Neuronal stem cell (in vitro differentiated cells): ENCODE measurements at regions not wholly inside any gene's neighbourhood (a gene's known extent, or its start where the extent isn't known, plus 50 kb on each side); places are given as distances from the start of the nearest gene placed in this dataset.

ENCODE experiments used
- DNase-seq: peaks from one replicate; pipeline ENCODE4 v3.0.0-alpha.2; 2013; ENCODE audit warnings: low spot score
- H2AFZ ChIP-seq: one replicate; pipeline ENCODE4 v1.6.1; 2013; ENCODE audit warnings: mild to moderate bottlenecking, low read length, inconsistent platforms
- H2AK5ac ChIP-seq: 2 replicates; pipeline ENCODE4 v1.6.1; 2013; ENCODE audit warnings: low read depth, mild to moderate bottlenecking, inconsistent platforms, low read length, moderate library complexity, mixed read lengths
- H2BK120ac ChIP-seq: 2 replicates; pipeline ENCODE4 v1.6.1; 2013; ENCODE audit warnings: low read depth, mild to moderate bottlenecking, inconsistent platforms, low read length, moderate library complexity, mixed read lengths
- H2BK12ac ChIP-seq: one replicate; pipeline ENCODE4 v1.6.1; 2013; ENCODE audit warnings: low read length, inconsistent platforms
- H2BK15ac ChIP-seq: 2 replicates; pipeline ENCODE4 v1.6.1; 2013; ENCODE audit warnings: mild to moderate bottlenecking, low read length, inconsistent platforms, mixed read lengths
- H2BK5ac ChIP-seq: one replicate; pipeline ENCODE4 v1.6.1; 2013; ENCODE audit warnings: inconsistent platforms, mild to moderate bottlenecking, low read length, moderate library complexity
- H3K14ac ChIP-seq: one replicate; pipeline ENCODE4 v1.6.1; 2013; ENCODE audit warnings: low read length, inconsistent platforms
- H3K18ac ChIP-seq: 2 replicates; pipeline ENCODE4 v1.6.1; 2013; ENCODE audit warnings: low read length, inconsistent platforms
- H3K23ac ChIP-seq: 2 replicates; pipeline ENCODE4 v1.6.1; 2013; ENCODE audit warnings: low read depth, mild to moderate bottlenecking, mixed read lengths, low read length, inconsistent platforms; ENCODE audit not compliant: poor library complexity
- H3K27ac ChIP-seq: replicated peaks from 3 replicates; pipeline ENCODE4 v1.5.1; 2013; ENCODE audit warnings: low read length, inconsistent platforms
- H3K27me3 ChIP-seq, 3 experiments: 2 replicates each; pipeline ENCODE4 v1.6.1; 2013; ENCODE audit warnings: low read length in 3 of 3, mild to moderate bottlenecking in 2 of 3, inconsistent platforms in 1 of 3, low read depth in 1 of 3, mixed read lengths in 1 of 3, moderate library complexity in 1 of 3; ENCODE audit not compliant: control insufficient read depth in 3 of 3, insufficient read depth in 3 of 3
- H3K36me3 ChIP-seq, 2 donors: replicated peaks in 1 of 2; 2 replicates each; pipeline ENCODE4 v1.6.1; 2013; ENCODE audit warnings: low read length in 2 of 2; ENCODE audit not compliant: control insufficient read depth in 2 of 2, insufficient read depth in 2 of 2
- H3K4ac ChIP-seq: 2 replicates; pipeline ENCODE4 v1.6.1; 2013; ENCODE audit warnings: inconsistent platforms, mild to moderate bottlenecking, low read length, moderate library complexity
- H3K4me1 ChIP-seq, 2 donors: 1 replicate in 1 of 2; 2 replicates in 1 of 2; pipeline ENCODE4 v1.6.1; 2013; ENCODE audit warnings: low read length in 2 of 2, low read depth in 1 of 2; ENCODE audit not compliant: control insufficient read depth in 2 of 2, insufficient read depth in 1 of 2
- H3K4me2 ChIP-seq: one replicate; pipeline ENCODE4 v1.6.1; 2013; ENCODE audit warnings: mild to moderate bottlenecking, low read length, inconsistent platforms; ENCODE audit not compliant: insufficient read depth, poor library complexity, severe bottlenecking
- H3K4me3 ChIP-seq, 2 donors: 2 replicates each; pipeline ENCODE4 v1.5.1; 2013; ENCODE audit warnings: low read length in 2 of 2, mild to moderate bottlenecking in 2 of 2, inconsistent platforms in 1 of 2, moderate library complexity in 1 of 2
- H3K79me1 ChIP-seq: one replicate; pipeline ENCODE4 v1.6.1; 2013; ENCODE audit warnings: low read depth, mild to moderate bottlenecking, inconsistent platforms, low read length, moderate library complexity
- H3K9ac ChIP-seq: one replicate; pipeline ENCODE4 v1.6.1; 2013; ENCODE audit warnings: mild to moderate bottlenecking, low read depth, low read length, inconsistent platforms; ENCODE audit not compliant: poor library complexity
- H3K9me3 ChIP-seq, 2 donors: replicated peaks in 1 of 2; 2 replicates each; pipeline versions ENCODE3 to v1.6.1; 2013; ENCODE audit warnings: low read length in 2 of 2, mild to moderate bottlenecking in 2 of 2, inconsistent platforms in 1 of 2, low read depth in 1 of 2, mixed read lengths in 1 of 2, moderate library complexity in 1 of 2; ENCODE audit not compliant: control insufficient read depth in 2 of 2, insufficient read depth in 1 of 2
- H4K8ac ChIP-seq: one replicate; pipeline ENCODE4 v1.6.1; 2013; ENCODE audit warnings: low read depth, mild to moderate bottlenecking, inconsistent platforms, low read length, moderate library complexity
- H4K91ac ChIP-seq: one replicate; pipeline ENCODE4 v1.6.1; 2013; ENCODE audit warnings: low read length, low read depth, mild to moderate bottlenecking, inconsistent platforms; ENCODE audit not compliant: poor library complexity
- WGBS, 2 donors: extraction: QIAGEN DNeasy Blood & Tissue Kit; methylation state at CpG; one replicate each; pipeline ENCODE4 v1.1.7; 2013; ENCODE audit warnings: missing lambda C conversion rate in 2 of 2, mixed read lengths in 1 of 2; ENCODE audit not compliant: insufficient read length in 2 of 2, insufficient replicate concordance in 1 of 2; ENCODE audit errors: extremely low coverage in 2 of 2; 5-methylcytosine and 5-hydroxymethylcytosine counted together

GRCh38 chr18:76056471-76057110, 438.5 kb downstream of the ZNF516 start:
- no peaks in the 10 kb centered on the region for H3K36me3 ChIP-seq
- no peak overlapping the region for H2BK5ac ChIP-seq
- no peak overlapping the region for H2BK12ac ChIP-seq
- H3K18ac ChIP-seq = no peak overlapping the region
- no peak overlapping the region for H3K27ac ChIP-seq
- H3K14ac ChIP-seq = no peak overlapping the region
- H3K23ac ChIP-seq = no peak overlapping the region
- DNase-seq = no peak
- no peaks in the 10 kb centered on the region for H3K79me1 ChIP-seq
- no peak overlapping the region for H2BK15ac ChIP-seq
- H3K9ac ChIP-seq = no peak overlapping the region
- no peak overlapping the region for H2BK120ac ChIP-seq
- H4K91ac ChIP-seq = no peak overlapping the region
- no peak overlapping the region for H2AK5ac ChIP-seq
- no peak overlapping the region for H3K4me3 ChIP-seq
- H3K4me1 ChIP-seq = peaks cover 0 to 2% of the 10 kb centered on the region in 2 donors
- no peaks in the 10 kb centered on the region for H3K27me3 ChIP-seq
- no CpG with 5 or more reads among the region's 13 CpGs for WGBS, 2 donors
- no peak overlapping the region for H4K8ac ChIP-seq
- H2AFZ ChIP-seq = no peak overlapping the region
- no peak overlapping the region for H3K4me2 ChIP-seq
- H3K9me3 ChIP-seq = no peaks in the 10 kb centered on the region
- no peak overlapping the region for H3K4ac ChIP-seq

GRCh38 chr18:76055578-76055977, 439.5 kb downstream of the ZNF516 start:
- H2BK5ac ChIP-seq = no peak overlapping the region
- H3K36me3 ChIP-seq = no peaks in the 10 kb centered on the region
- H2BK15ac ChIP-seq = no peak overlapping the region
- no peak overlapping the region for H2AK5ac ChIP-seq
- H3K4ac ChIP-seq = no peak overlapping the region
- H2BK120ac ChIP-seq = no peak overlapping the region
- no peak overlapping the region for H3K14ac ChIP-seq
- H2AFZ ChIP-seq = no peak overlapping the region
- DNase-seq = no peak
- no peaks in the 10 kb centered on the region for H3K79me1 ChIP-seq
- H3K9me3 ChIP-seq = no peaks in the 10 kb centered on the region
- no peak overlapping the region for H3K23ac ChIP-seq
- no peak overlapping the region for H3K27ac ChIP-seq
- no CpG with 5 or more reads among the region's 9 CpGs for WGBS, 2 donors
- no peak overlapping the region for H3K18ac ChIP-seq
- no peak overlapping the region for H3K9ac ChIP-seq
- H3K4me3 ChIP-seq = no peak overlapping the region
- no peak overlapping the region for H4K91ac ChIP-seq
- no peak overlapping the region for H3K4me2 ChIP-seq
- H3K4me1 ChIP-seq = peaks cover 0 to 2% of the 10 kb centered on the region in 2 donors
- H2BK12ac ChIP-seq = no peak overlapping the region
- H4K8ac ChIP-seq = no peak overlapping the region
- H3K27me3 ChIP-seq = no peaks in the 10 kb centered on the region

GRCh38 chr18:76055025-76055424, 440.0 kb downstream of the ZNF516 start:
- no peaks in the 10 kb centered on the region for H3K79me1 ChIP-seq
- peak overlapping the region; percentile 78 for H3K18ac ChIP-seq
- peak overlapping the region; percentile 8 for H3K4ac ChIP-seq
- no peak overlapping the region for H2AFZ ChIP-seq
- H2BK12ac ChIP-seq = no peak overlapping the region
- no peaks in the 10 kb centered on the region for H3K36me3 ChIP-seq
- H4K8ac ChIP-seq = no peak overlapping the region
- H3K27me3 ChIP-seq = no peaks in the 10 kb centered on the region
- H2BK5ac ChIP-seq = no peak overlapping the region
- no peaks in the 10 kb centered on the region for H3K9me3 ChIP-seq
- peak overlapping the region; percentile 16 for H3K23ac ChIP-seq
- DNase-seq = no peak
- H2BK15ac ChIP-seq = no peak overlapping the region
- H3K4me1 ChIP-seq = peaks cover 0 to 2% of the 10 kb centered on the region in 2 donors
- H3K4me3 ChIP-seq = no peak overlapping the region
- no peak overlapping the region for H4K91ac ChIP-seq
- H2BK120ac ChIP-seq = no peak overlapping the region
- H3K27ac ChIP-seq = no peak overlapping the region
- H3K4me2 ChIP-seq = no peak overlapping the region
- H2AK5ac ChIP-seq = no peak overlapping the region
- WGBS, 2 donors = no CpG with 5 or more reads among the region's 9 CpGs
- H3K9ac ChIP-seq = no peak overlapping the region
- H3K14ac ChIP-seq = no peak overlapping the region

GRCh38 chr18:76054156-76054555, 440.9 kb downstream of the ZNF516 start:
- H2BK5ac ChIP-seq = no peak overlapping the region
- H3K4me3 ChIP-seq = no peak overlapping the region
- H4K8ac ChIP-seq = no peak overlapping the region
- H3K9me3 ChIP-seq = no peaks in the 10 kb centered on the region
- no peak overlapping the region for H3K23ac ChIP-seq
- no peak overlapping the region for H3K4ac ChIP-seq
- H3K27ac ChIP-seq = no peak overlapping the region
- no peak overlapping the region for H3K18ac ChIP-seq
- no peaks in the 10 kb centered on the region for H3K79me1 ChIP-seq
- no peak overlapping the region for H3K4me2 ChIP-seq
- no peaks in the 10 kb centered on the region for H3K36me3 ChIP-seq
- peaks cover 0 to 2% of the 10 kb centered on the region in 2 donors for H3K4me1 ChIP-seq
- WGBS, 2 donors = no CpG with 5 or more reads among the region's 5 CpGs
- no peak overlapping the region for H3K14ac ChIP-seq
- H2BK12ac ChIP-seq = no peak overlapping the region
- no peak overlapping the region for H2AFZ ChIP-seq
- no peak for DNase-seq
- no peak overlapping the region for H3K9ac ChIP-seq
- H2BK15ac ChIP-seq = no peak overlapping the region
- H2AK5ac ChIP-seq = no peak overlapping the region
- no peak overlapping the region for H2BK120ac ChIP-seq
- H4K91ac ChIP-seq = no peak overlapping the region
- H3K27me3 ChIP-seq = no peaks in the 10 kb centered on the region
